Fibroblast of lung (primary cell): ENCODE measurements at regions not wholly inside any gene's neighbourhood (a gene's known extent, or its start where the extent isn't known, plus 50 kb on each side); places are given as distances from the start of the nearest gene placed in this dataset.

Experiments used
- DNase-seq, 2 donors: peaks; one replicate each; pipeline versions ENCODE4 v3.0.0 to v3.0.0-alpha.2; 2010; ENCODE audit warnings: low read depth in 2 of 2
- H2AFZ ChIP-seq: 2 replicates; pipeline ENCODE4 v1.5.1; 2012; ENCODE audit warnings: low read length, control low read depth, inconsistent platforms
- H3K27ac ChIP-seq: 2 replicates; pipeline ENCODE4 v1.5.1; 2011; ENCODE audit warnings: low read length, control low read depth; ENCODE audit not compliant: insufficient read depth
- H3K27me3 ChIP-seq: 2 replicates; pipeline ENCODE4 v1.5.1; 2011; ENCODE audit warnings: mild to moderate bottlenecking, low read length; ENCODE audit not compliant: control insufficient read depth, insufficient read depth
- H3K36me3 ChIP-seq: 2 replicates; pipeline ENCODE4 v1.5.1; 2011; ENCODE audit warnings: low read length; ENCODE audit not compliant: control insufficient read depth, insufficient read depth
- H3K4me1 ChIP-seq: 2 replicates; pipeline ENCODE4 v1.5.1; 2011; ENCODE audit warnings: low read length; ENCODE audit not compliant: control insufficient read depth, insufficient read depth; ENCODE audit errors: extremely low read depth
- H3K4me2 ChIP-seq: 2 replicates; pipeline ENCODE4 v1.5.1; 2011; ENCODE audit warnings: low read length, control low read depth; ENCODE audit not compliant: insufficient read depth; ENCODE audit errors: extremely low read depth
- H3K4me3 ChIP-seq, 4 experiments: fragments of 200-600 bp in 1 of 4; sonication (generic) in 1 of 4; replicated peaks in 1 of 4; 2 replicates each; pipeline ENCODE4 v1.5.1; 2011 to 2016; ENCODE audit warnings: low read length in 4 of 4, low read depth in 3 of 4, mild to moderate bottlenecking in 3 of 4, control low read depth in 2 of 4, inconsistent platforms in 1 of 4, mixed read lengths in 1 of 4; ENCODE audit not compliant: insufficient read depth in 1 of 4; ENCODE audit errors: control extremely low read depth in 1 of 4
- H3K79me2 ChIP-seq: 2 replicates; pipeline ENCODE4 v1.5.1; 2012; ENCODE audit warnings: mild to moderate bottlenecking, low read length, inconsistent platforms; ENCODE audit not compliant: control insufficient read depth, insufficient read depth
- H3K9ac ChIP-seq: 2 replicates; pipeline ENCODE4 v1.5.1; 2011; ENCODE audit warnings: mild to moderate bottlenecking, low read length, control low read depth; ENCODE audit not compliant: insufficient read depth
- H3K9me3 ChIP-seq: 2 replicates; pipeline ENCODE4 v1.5.1; 2012; ENCODE audit warnings: low read depth, low read length; ENCODE audit not compliant: control insufficient read depth, insufficient read depth
- H4K20me1 ChIP-seq: 2 replicates; pipeline ENCODE4 v1.5.1; 2011; ENCODE audit warnings: low read length; ENCODE audit not compliant: control insufficient read depth, insufficient read depth; ENCODE audit errors: extremely low read depth
- CTCF ChIP-seq, 2 donors: IDR thresholded peaks in 1 of 2; conservative IDR thresholded peaks in 1 of 2; 1 replicate in 1 of 2; 2 replicates in 1 of 2; pipeline ENCODE4 v1.5.1; 2011 to 2012; ENCODE audit warnings: low read length in 2 of 2, control low read depth in 1 of 2, inconsistent platforms in 1 of 2, low read depth in 1 of 2, mild to moderate bottlenecking in 1 of 2
- EZH2 ChIP-seq: IDR thresholded peaks from 2 replicates; pipeline ENCODE4 v1.5.1; 2012; ENCODE audit warnings: low read length, control low read depth, mild to moderate bottlenecking; ENCODE audit errors: missing control alignments

GRCh38 chr5:135279328-135279727 lies 119.7 kb downstream of the MACROH2A1 start:
- no peaks in the 10 kb centered on the region for H3K9me3 ChIP-seq
- TF ChIP-seq CTCF (conservative IDR thresholded peaks at IDR 0.05 in 1 of 2, IDR thresholded peaks at IDR 0.05 in 1 of 2; ENCODE audit: low read depth in 1 of 2, low read length in 2 of 2) (no peak), EZH2 (no peak)
- no peaks in the 10 kb centered on the region for H3K36me3 ChIP-seq
- no peaks in the 10 kb centered on the region for H4K20me1 ChIP-seq
- no peaks in the 10 kb centered on the region for H3K4me1 ChIP-seq
- no peaks in the 10 kb centered on the region for H3K27me3 ChIP-seq
- no peak overlapping the region for H2AFZ ChIP-seq
- no peak overlapping the region for H3K9ac ChIP-seq
- H3K79me2 ChIP-seq, result no peaks in the 10 kb centered on the region
- no peak overlapping the region for H3K4me2 ChIP-seq
- H3K4me3 ChIP-seq, result no peak overlapping the region
- no peak overlapping the region for H3K27ac ChIP-seq
- DNase-seq, result no peak

- DNase-seq, result no peak
- TF ChIP-seq CTCF (conservative IDR thresholded peaks at IDR 0.05 in 1 of 2, IDR thresholded peaks at IDR 0.05 in 1 of 2; ENCODE audit: low read depth in 1 of 2, low read length in 2 of 2) (no peak), EZH2 (no peak)
- Histone ChIP-seq H3K4me1 (no peaks in the 10 kb centered on the region), H3K9ac (no peak overlapping the region), H4K20me1 (no peaks in the 10 kb centered on the region), H3K27ac (no peak overlapping the region), H3K9me3 (no peaks in the 10 kb centered on the region), H3K4me2 (no peak overlapping the region), H2AFZ (no peak overlapping the region), H3K36me3 (no peaks in the 10 kb centered on the region), H3K27me3 (no peaks in the 10 kb centered on the region), H3K4me3 (no peak overlapping the region), H3K79me2 (no peaks in the 10 kb centered on the region)
Measured at GRCh38 chr5:135276151-135276550, 122.9 kb downstream of the MACROH2A1 start.

GRCh38 chr5:135273212-135273611 lies 125.8 kb downstream of the MACROH2A1 start:
- Histone ChIP-seq H4K20me1 (no peaks in the 10 kb centered on the region), H3K79me2 (no peaks in the 10 kb centered on the region), H3K27ac (no peak overlapping the region), H3K9me3 (no peaks in the 10 kb centered on the region), H3K9ac (no peak overlapping the region), H3K27me3 (no peaks in the 10 kb centered on the region), H3K4me2 (no peak overlapping the region), H3K4me3 (no peak overlapping the region), H2AFZ (no peak overlapping the region), H3K36me3 (no peaks in the 10 kb centered on the region), H3K4me1 (peaks cover 12% of the 10 kb centered on the region)
- TF ChIP-seq CTCF (conservative IDR thresholded peaks at IDR 0.05 in 1 of 2, IDR thresholded peaks at IDR 0.05 in 1 of 2; ENCODE audit: low read depth in 1 of 2, low read length in 2 of 2) (no peak), EZH2 (no peak)
- DNase-seq, result no peak
